Pancreas (tissue), 10 donors: ENCODE measurements at regions not wholly inside any gene's neighbourhood (a gene's known extent, or its start where the extent isn't known, plus 50 kb on each side); places are given as distances from the start of the nearest gene placed in this dataset.

Source experiments
- ATAC-seq, 4 donors: fragments of 200-7000 bp; cut with Tn5 transposase; one replicate each; pipeline versions ENCODE4 v1.8.0 to v1.9.1; 2020; ENCODE audit warnings: mild to moderate bottlenecking in 4 of 4, moderate library complexity in 4 of 4
- DNase-seq, 6 donors: peaks; one replicate each; pipeline ENCODE4 v3.0.0-alpha.2; 2020
- FAIRE-seq: peaks from 2 replicates; lab custom pipeline; 2012; peaks lifted over from hg19 to GRCh38; lab: Jason Lieb, UNC
- H3K27ac ChIP-seq, 4 donors: fragments of 200-600 bp; sonication (generic); 1 replicate in 3 of 4; 2 replicates in 1 of 4; pipeline versions ENCODE4 v1.5.0 to v1.8.0; 2020
- H3K27me3 ChIP-seq, 4 donors: fragments of 200-600 bp; one replicate each; pipeline ENCODE4 v1.8.0; 2021
- H3K36me3 ChIP-seq, 3 donors: fragments of 200-600 bp; sonication (generic) in 1 of 3; one replicate each; pipeline versions ENCODE4 v1.5.0 to v1.8.0; 2020 to 2021
- H3K4me1 ChIP-seq, 3 donors: fragments of 200-600 bp; one replicate each; pipeline ENCODE4 v1.8.0; 2021
- H3K4me3 ChIP-seq, 4 donors: fragments of 200-600 bp; sonication (generic) in 2 of 4; one replicate each; pipeline versions ENCODE4 v1.5.0 to v1.8.0; 2020 to 2021
- H3K9me3 ChIP-seq, 4 donors: fragments of 200-600 bp; one replicate each; pipeline ENCODE4 v1.8.0; 2021
- CTCF ChIP-seq, 4 donors: fragments of 200-600 bp; sonication (generic) in 3 of 4; IDR thresholded peaks; one replicate each; pipeline versions ENCODE4 v1.5.0 to v1.8.0; 2021; ENCODE audit warnings: antibody characterized with exemption in 4 of 4
- WGBS, 2 donors: extraction: QIAGEN DNeasy Blood & Tissue Kit; methylation state at CpG; one replicate each; pipeline ENCODE4 v1.1.7; 2013; 5-methylcytosine and 5-hydroxymethylcytosine counted together
- intact Hi-C, 3 donors: fragments of 100-400 bp; cut with DNase I; formaldehyde crosslinking; loops; one replicate each; pipeline versions ENCODE4 v1.11.1 to v1.14.2; 2022
- donor health status: healthy with polysubstance abuse.
- donor health status: DM: no; HTN: no; CAD: no; lungs with moderate emphysema.
- donor health status: DM: no; HTN: no; CAD: no.
- donor health status: control.
- donor health status: control.
- donor health status: Bipolar disorder and iron deficiency.
- donor health status: DM: yes; HTN: yes; CAD: no.
- donor health status: DM: no; HTN: no; CAD: no.
- donor health status: DM: no; HTN: no; CAD: no.
- donor health status: DM: yes; HTN: yes; CAD: no.

GRCh38 chr6:122187186-122187585 is 212.3 kb upstream of the HSF2 start:
- FAIRE-seq (no peak), ATAC-seq (no peak), DNase-seq (no peak)
- intact Hi-C loops: loop anchor here in 1 of 3 donors (5.0 kb wide), 1 partner anchor 755 kb away; no protein-coding TSS in a partner anchor
- Histone ChIP-seq H3K9me3 (no peaks in the 10 kb centered on the region), H3K27ac (no peak overlapping the region), H3K4me1 (no peaks in the 10 kb centered on the region), H3K27me3 (no peaks in the 10 kb centered on the region), H3K4me3 (no peak overlapping the region), H3K36me3 (no peaks in the 10 kb centered on the region)
- TF ChIP-seq CTCF (IDR thresholded peaks at IDR 0.05): no peak
- WGBS, 2 donors: 43 to 86% methylated on average over 1 of the region's 1 CpG

DNA sequence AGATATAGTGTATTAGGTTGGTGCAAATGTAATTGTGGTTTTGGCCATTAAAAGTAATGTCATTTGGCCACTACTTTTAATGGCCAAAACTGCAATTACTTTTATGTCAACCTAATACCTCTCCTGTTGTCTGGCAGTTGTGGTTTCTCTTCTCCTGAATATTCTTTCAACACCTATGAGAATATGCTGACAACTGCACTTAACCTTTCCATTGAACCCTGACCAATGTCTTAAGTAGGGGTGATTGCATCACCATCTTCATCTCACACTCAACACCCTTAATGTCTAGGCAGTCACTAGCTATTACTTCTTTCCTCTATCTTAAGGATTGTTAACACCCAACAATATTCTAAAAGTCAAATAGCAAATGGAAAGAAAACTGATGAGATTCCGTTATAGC is 200.5 kb upstream of the HSF2 start:
- Histone ChIP-seq H3K36me3 (no peaks in the 10 kb centered on the region), H3K27me3 (no peaks in the 10 kb centered on the region), H3K9me3 (no peaks in the 10 kb centered on the region), H3K27ac (no peak overlapping the region), H3K4me1 (no peaks in the 10 kb centered on the region), H3K4me3 (no peak overlapping the region)
- intact Hi-C loops: no loop called here
- WGBS, 2 donors: 40 to 98% methylated on average over 1 of the region's 1 CpG
- ATAC-seq (no peak), FAIRE-seq (no peak), DNase-seq (no peak)
- TF ChIP-seq CTCF (IDR thresholded peaks at IDR 0.05): no peak

DNA sequence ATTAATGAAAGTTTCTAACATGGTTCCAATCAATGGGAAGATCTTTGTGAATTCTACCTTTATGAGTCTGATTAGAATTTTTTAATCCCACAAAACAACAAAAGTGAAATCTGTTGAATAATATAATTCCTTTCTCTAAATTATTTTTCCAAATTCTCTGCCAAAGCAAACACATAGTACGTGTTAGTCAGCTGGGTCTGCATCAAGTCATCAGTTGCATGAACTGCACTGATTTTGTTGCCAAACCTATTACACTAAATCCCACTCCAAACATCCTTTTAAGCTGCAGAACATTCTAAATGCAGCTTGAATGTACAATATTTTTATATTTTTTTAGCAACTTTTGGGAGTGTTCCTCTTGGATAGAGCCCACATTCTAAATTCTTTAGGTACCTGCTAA is 199.0 kb upstream of the HSF2 start:
- DNase-seq: no peak
- 11 to 15% methylated on average over 1 of the region's 1 CpG for WGBS, 2 donors
- ATAC-seq: no peak
- intact Hi-C loops: no loop called here
- Histone ChIP-seq H3K9me3 (no peaks in the 10 kb centered on the region), H3K36me3 (no peaks in the 10 kb centered on the region), H3K27ac (no peak overlapping the region), H3K4me3 (no peak overlapping the region), H3K27me3 (no peaks in the 10 kb centered on the region), H3K4me1 (no peaks in the 10 kb centered on the region)
- FAIRE-seq: no peak
- TF ChIP-seq CTCF (IDR thresholded peaks at IDR 0.05): no peak

DNA sequence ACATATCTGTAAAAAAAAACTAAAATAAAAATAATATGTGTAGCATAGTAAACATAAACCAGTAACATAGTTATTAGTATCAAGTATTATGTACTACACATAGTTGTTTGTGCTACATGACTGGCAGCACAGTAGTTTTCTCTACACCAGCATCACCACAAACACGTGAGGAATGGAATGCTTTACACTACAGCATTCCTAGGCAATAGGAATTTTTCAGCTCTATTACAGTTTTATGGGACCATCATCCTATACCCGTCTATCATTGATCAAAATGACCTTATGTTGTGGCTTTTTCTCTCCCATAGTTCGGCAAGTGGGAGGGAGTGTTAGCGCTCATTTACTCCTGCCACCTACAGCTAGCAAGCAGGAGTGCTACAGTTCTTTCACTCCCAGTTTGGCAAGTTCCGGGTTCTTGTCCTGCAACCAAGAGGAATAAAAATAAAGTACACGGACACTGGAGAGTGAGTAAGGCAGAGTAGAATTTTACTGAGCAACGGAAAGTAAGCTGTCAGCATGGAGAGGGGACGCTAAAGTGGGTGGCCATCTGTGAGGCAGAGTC is 196.8 kb upstream of the HSF2 start:
- ATAC-seq (no peak), FAIRE-seq (no peak), DNase-seq (no peak)
- Histone ChIP-seq H3K27ac (no peak overlapping the region), H3K36me3 (no peaks in the 10 kb centered on the region), H3K9me3 (no peaks in the 10 kb centered on the region), H3K4me3 (no peak overlapping the region), H3K27me3 (no peaks in the 10 kb centered on the region), H3K4me1 (no peaks in the 10 kb centered on the region)
- 69 to 71% methylated on average over 8 of the region's 8 CpGs for WGBS, 2 donors
- intact Hi-C loops: no loop called here
- no peak for TF ChIP-seq CTCF (IDR thresholded peaks at IDR 0.05)

DNA sequence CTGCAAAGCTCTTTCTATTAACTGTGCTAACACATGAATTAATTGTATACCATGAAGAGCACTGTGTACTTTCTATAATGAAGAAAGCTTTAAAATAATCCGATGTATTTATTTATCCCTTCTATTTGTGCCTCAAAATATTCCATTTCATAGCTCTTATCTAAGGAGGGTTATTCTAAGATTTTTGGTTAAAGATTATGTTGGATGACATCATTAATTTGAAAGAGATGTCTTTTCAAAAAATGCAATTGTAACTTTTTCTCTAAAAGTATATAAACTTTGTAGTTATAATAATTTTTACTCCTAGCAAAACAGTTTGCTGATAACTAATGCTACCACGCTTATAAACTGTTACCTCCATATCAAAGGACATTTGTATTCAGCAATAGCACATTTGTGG is 192.4 kb upstream of the HSF2 start:
- H3K27me3 ChIP-seq: no peaks in the 10 kb centered on the region
- intact Hi-C loops: no loop called here
- no peaks in the 10 kb centered on the region for H3K4me1 ChIP-seq
- H3K9me3 ChIP-seq: no peaks in the 10 kb centered on the region
- FAIRE-seq: peak; percentile 41
- no peak for TF ChIP-seq CTCF (IDR thresholded peaks at IDR 0.05)
- no peak for ATAC-seq
- H3K4me3 ChIP-seq: no peak overlapping the region
- no peaks in the 10 kb centered on the region for H3K36me3 ChIP-seq
- no peak for DNase-seq
- WGBS, 2 donors: 59 to 64% methylated on average over 2 of the region's 2 CpGs
- H3K27ac ChIP-seq: no peak overlapping the region
